K562 (cell line): ENCODE measurements at regions not wholly inside any gene's neighbourhood (a gene's known extent, or its start where the extent isn't known, plus 50 kb on each side); places are given as distances from the start of the nearest gene placed in this dataset.

Experiments used
- ATAC-seq: fragments of 200-7000 bp; cut with Tn5 transposase; 3 replicates; pipeline ENCODE4 v1.9.1; 2020; ENCODE audit warnings: moderate library complexity
- BruUV-seq: library from RNA; stranded (reverse); fragments of 400-500 nt; replicated peaks from 2 replicates; lab custom pipeline; 2021; lab: Mats Ljungman, UMichigan
- CTCF ChIA-PET: fragments of 300-600 bp; formaldehyde crosslinking; extraction: SDS; loops from one replicate; lab custom pipeline; 2021; ENCODE audit warnings: low intra/inter-chr PET ratio; lab: Yijun Ruan, JAX
- POLR2A ChIA-PET: fragments of 300-600, 350-650 bp; sonication (Branson Sonifier 250); formaldehyde crosslinking; extraction: SDS; loops from one replicate; lab custom pipeline; 2021; ENCODE audit warnings: antibody characterized with exemption, inconsistent platforms; lab: Yijun Ruan, JAX
- DNase-seq, 4 experiments: peaks; one replicate each; pipeline versions ENCODE4 v3.0.0 to v3.0.0-alpha.2; 2011 to 2018; ENCODE audit warnings: low spot score in 3 of 4, mixed read lengths in 3 of 4; ENCODE audit errors: extremely low read depth in 1 of 4
- FAIRE-seq: peaks from 2 replicates; lab custom pipeline; 2011; peaks lifted over from hg19 to GRCh38; lab: Jason Lieb, UNC
- H2AFZ ChIP-seq: 2 replicates; pipeline ENCODE4 v1.6.0; 2011; ENCODE audit warnings: low read depth, low read length, control low read depth, inconsistent platforms
- H3K27ac ChIP-seq: fragments of 200-600 bp; 3 replicates; pipeline ENCODE4 v1.8.0; 2011; ENCODE audit warnings: low read depth, mild to moderate bottlenecking, control low read depth, inconsistent platforms, low read length, moderate library complexity, mixed read lengths; ENCODE audit errors: extremely low read depth
- H3K27me3 ChIP-seq, 2 experiments: fragments of 300-600 bp in 1 of 2; 2 replicates in 1 of 2; 3 replicates in 1 of 2; pipeline versions ENCODE4 v1.6.0 to v1.8.0; 2011; ENCODE audit warnings: inconsistent platforms in 2 of 2, low read length in 2 of 2, mild to moderate bottlenecking in 1 of 2, mixed read lengths in 1 of 2, moderate library complexity in 1 of 2; ENCODE audit not compliant: control insufficient read depth in 2 of 2, insufficient read depth in 2 of 2
- H3K36me3 ChIP-seq: fragments of 300-600 bp; 3 replicates; pipeline ENCODE4 v1.8.0; 2011; ENCODE audit warnings: mild to moderate bottlenecking, low read length, inconsistent platforms; ENCODE audit not compliant: control insufficient read depth, insufficient read depth
- H3K4me1 ChIP-seq, 2 experiments: fragments of 200-600 bp in 1 of 2; replicated peaks in 1 of 2; 2 replicates in 1 of 2; 3 replicates in 1 of 2; pipeline versions ENCODE4 v1.5.1 to v1.8.0; 2011; ENCODE audit warnings: inconsistent platforms in 2 of 2, low read length in 2 of 2, mild to moderate bottlenecking in 1 of 2, mixed read lengths in 1 of 2, moderate library complexity in 1 of 2; ENCODE audit not compliant: control insufficient read depth in 2 of 2, insufficient read depth in 2 of 2
- H3K4me2 ChIP-seq: 2 replicates; pipeline ENCODE4 v1.6.1; 2011; ENCODE audit warnings: low read length, control low read depth, inconsistent platforms, mixed read lengths; ENCODE audit not compliant: insufficient read depth
- H3K4me3 ChIP-seq: fragments of 200-600 bp; sonication (generic), shearing (Covaris generic); 2 replicates; pipeline ENCODE4 v1.5.1; 2016; ENCODE audit warnings: control low read depth, inconsistent platforms
- H3K79me2 ChIP-seq: fragments of 200-600 bp; 3 replicates; pipeline ENCODE4 v1.8.0; 2011; ENCODE audit warnings: low read length, inconsistent platforms; ENCODE audit not compliant: control insufficient read depth, insufficient read depth
- H3K9ac ChIP-seq, 2 experiments: 2 replicates each; pipeline versions ENCODE4 v1.6.0 to v1.6.1; 2011; ENCODE audit warnings: low read depth in 2 of 2, low read length in 2 of 2, control low read depth in 1 of 2, inconsistent platforms in 1 of 2, mild to moderate bottlenecking in 1 of 2, mixed read lengths in 1 of 2; ENCODE audit not compliant: insufficient read depth in 1 of 2
- H3K9me1 ChIP-seq: one replicate; pipeline ENCODE4 v1.6.0; 2011; ENCODE audit warnings: inconsistent platforms, mild to moderate bottlenecking, low read length, moderate library complexity; ENCODE audit not compliant: control insufficient read depth, insufficient read depth
- H3K9me3 ChIP-seq: replicated peaks from 2 replicates; pipeline ENCODE4 v1.5.1; 2011; ENCODE audit warnings: low read depth, low read length, inconsistent platforms; ENCODE audit not compliant: control insufficient read depth, insufficient read depth
- H4K20me1 ChIP-seq: replicated peaks from 2 replicates; pipeline ENCODE4 v1.6.1; 2011; ENCODE audit warnings: low read length, inconsistent platforms, mixed read lengths; ENCODE audit not compliant: control insufficient read depth, insufficient read depth
- MAFK ChIP-seq: IDR thresholded peaks from 2 replicates; pipeline ENCODE4 v1.6.1; 2011; ENCODE audit warnings: low read length, improper control_type of control experiment
- NR1H2 ChIP-seq: sonication (generic); formaldehyde crosslinking; IDR thresholded peaks from 2 replicates; pipeline ENCODE4 v1.4.0; 2020; ENCODE audit warnings: mild to moderate bottlenecking, missing genetic modification reagents
- POLR2H ChIP-seq: IDR thresholded peaks from 2 replicates; pipeline ENCODE4 v1.6.1; 2016; ENCODE audit warnings: missing genetic modification characterization, low read depth, mild to moderate bottlenecking, control low read depth, missing compliant biosample characterization, moderate library complexity
- RAD51 ChIP-seq: fragments of 450-650 bp; IDR thresholded peaks from 2 replicates; pipeline ENCODE4 v1.7.1; 2016; ENCODE audit warnings: low read depth, mild to moderate bottlenecking, borderline replicate concordance
- STAG1 ChIP-seq: sonication (generic); formaldehyde crosslinking; IDR thresholded peaks from 2 replicates; pipeline ENCODE4 v1.5.0; 2020; ENCODE audit warnings: missing genetic modification reagents, borderline replicate concordance
- TFAM ChIP-seq: fragments of 250-450 bp; sonication (Bioruptor Pico); conservative IDR thresholded peaks from 2 replicates; pipeline ENCODE4 v1.5.0; 2021; ENCODE audit warnings: mild to moderate bottlenecking, moderate library complexity
- ZBED1 ChIP-seq: IDR thresholded peaks from 2 replicates; pipeline ENCODE4 v1.6.1; 2014
- ZNF217 ChIP-seq: sonication (generic); formaldehyde crosslinking; IDR thresholded peaks from 2 replicates; pipeline ENCODE4 v1.8.0; 2022; ENCODE audit warnings: mild to moderate bottlenecking, missing genetic modification reagents
- ZNF586 ChIP-seq: fragments of 450-650 bp; formaldehyde crosslinking; conservative IDR thresholded peaks from 2 replicates; pipeline ENCODE4 v1.4.0; 2020; ENCODE audit warnings: mild to moderate bottlenecking, moderate library complexity
- ZNF717 ChIP-seq: fragments of 250-450 bp; sonication (Bioruptor Pico); IDR thresholded peaks from 2 replicates; pipeline ENCODE4 v1.5.0; 2021
- WGBS: fragments of 100-300 bp; shearing (Covaris generic); methylation state at CpG from one replicate; pipeline ENCODE4 v1.1.6; 2016; ENCODE audit warnings: low coverage, mixed read lengths; ENCODE audit not compliant: insufficient coverage; ENCODE audit errors: missing lambda C conversion rate; 5-methylcytosine and 5-hydroxymethylcytosine counted together
- in situ Hi-C: fragments of 300-500 bp; cut with MboI; formaldehyde crosslinking; loops from 4 replicates; pipeline ENCODE4 v1.15.0; 2018; ENCODE audit warnings: inconsistent platforms, mixed read lengths
- intact Hi-C: fragments of 100-400 bp; cut with micrococcal nuclease; formaldehyde crosslinking; loops from 2 replicates; pipeline ENCODE4 v1.14.2; 2022

- no peaks in the 10 kb centered on the region for H3K36me3 ChIP-seq
- CTCF ChIA-PET = no interaction called here
- no peak overlapping the region for H3K4me3 ChIP-seq
- H3K4me2 ChIP-seq = no peak overlapping the region
- H3K9ac ChIP-seq = no peak overlapping the region
- H3K27ac ChIP-seq = no peak overlapping the region
- no peaks in the 10 kb centered on the region for H3K79me2 ChIP-seq
- DNase-seq (no peak), FAIRE-seq (no peak), ATAC-seq (no peak)
- H2AFZ ChIP-seq = no peak overlapping the region
- no peak for TF ChIP-seq RAD51
- TF ChIP-seq NR1H2 (CRISPR knock-in tag) = no peak
- TF ChIP-seq MAFK = no peak
- TF ChIP-seq ZNF717 = no peak
- TF ChIP-seq ZNF586 = no peak
- TF ChIP-seq ZNF217 (CRISPR knock-in tag) = no peak
- TF ChIP-seq ZBED1 = no peak
- TF ChIP-seq POLR2H (tag) = no peak
- no peak for TF ChIP-seq TFAM (CRISPR knock-in tag)
- TF ChIP-seq STAG1 (CRISPR knock-in tag) = no peak
- in situ Hi-C loops = no loop called here
- WGBS = 2% methylated on average over 5 of the region's 5 CpGs
- intact Hi-C loops = no loop called here
- H3K27me3 ChIP-seq = no peaks in the 10 kb centered on the region
- H3K9me1 ChIP-seq = no peaks in the 10 kb centered on the region
- POLR2A ChIA-PET = no interaction called here
- BruUV-seq = no TSS peak
- no peaks in the 10 kb centered on the region for H4K20me1 ChIP-seq
- no peaks in the 10 kb centered on the region for H3K4me1 ChIP-seq
- H3K9me3 ChIP-seq = no peaks in the 10 kb centered on the region; the same call in 1 of the 2 replicates
Observed at GRCh38 chr12:86407620-86408208, 151.5 kb upstream of the MGAT4C start.
